CD4-positive, alpha-beta T cell treated with Interleukin-1 beta for 1 hour (primary cell): ENCODE measurements at regions not wholly inside any gene's neighbourhood (a gene's known extent, or its start where the extent isn't known, plus 50 kb on each side); places are given as distances from the start of the nearest gene placed in this dataset.
A peak's percentile ranks its signal among the peaks of the same experiment; 100 is the strongest.

ENCODE experiments used
- DNase-seq, 2 donors: peaks; one replicate each; pipeline ENCODE4 v3.0.0-alpha.2; 2020 to 2022

DNA sequence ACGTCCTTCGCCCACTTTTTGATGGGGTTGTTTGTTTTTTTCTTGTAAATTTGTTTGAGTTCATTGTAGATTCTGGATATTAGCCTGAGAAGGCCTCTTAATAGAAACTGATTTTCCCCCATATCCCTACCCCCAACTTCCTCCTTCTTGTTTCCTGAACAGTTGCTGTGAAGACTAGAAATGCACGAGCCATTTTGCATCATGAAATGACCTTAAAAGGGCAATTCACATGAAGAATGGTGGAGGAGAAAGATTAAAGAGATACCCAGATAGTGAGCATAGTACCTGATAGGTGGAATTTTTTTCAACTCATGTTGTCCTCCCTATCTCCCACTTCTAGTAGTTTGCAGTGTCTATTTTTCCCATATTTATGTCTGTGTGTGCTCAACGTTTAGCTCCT, 55.2 kb upstream of the KCNH8 start:
- no peak for DNase-seq

DNA sequence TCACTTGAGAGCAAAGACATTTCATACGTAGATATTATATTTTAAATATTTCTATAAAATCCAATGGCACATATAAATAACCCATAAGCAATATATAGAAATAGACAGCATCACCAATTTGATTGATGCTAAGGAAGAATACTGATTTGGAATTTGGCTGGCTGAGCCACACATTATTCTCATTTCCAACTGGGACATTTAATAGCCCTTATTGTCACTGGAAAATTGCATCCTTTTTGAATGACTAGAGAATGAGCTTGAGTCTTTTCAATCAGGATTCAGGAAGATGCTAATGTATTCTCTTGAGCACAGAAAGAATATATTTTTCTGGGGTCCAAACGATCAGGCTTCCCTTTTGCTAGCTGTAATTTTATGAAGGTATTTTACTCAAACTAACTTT, 70.9 kb upstream of the KCNH8 start:
- no peak for DNase-seq

DNA sequence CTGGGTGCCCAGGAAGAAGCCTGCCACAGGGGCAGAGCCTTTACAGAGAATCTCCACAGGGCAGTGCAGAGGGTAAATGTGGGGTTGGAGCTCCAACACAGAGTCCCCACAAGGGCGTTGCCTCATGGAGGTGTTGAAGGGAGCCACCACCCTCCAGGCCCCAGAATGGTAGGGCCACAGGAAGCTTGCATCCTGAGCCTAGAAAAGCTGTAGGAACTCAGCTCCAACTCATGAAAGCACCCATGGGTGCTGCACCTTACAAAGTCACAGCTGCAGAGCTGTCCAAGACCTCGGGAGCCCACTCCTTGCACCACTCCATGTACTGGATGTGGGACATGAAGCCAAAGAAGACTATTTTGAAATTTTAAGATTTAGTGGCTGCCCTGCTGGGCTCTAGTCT, 73.3 kb upstream of the KCNH8 start:
- no peak for DNase-seq

DNA sequence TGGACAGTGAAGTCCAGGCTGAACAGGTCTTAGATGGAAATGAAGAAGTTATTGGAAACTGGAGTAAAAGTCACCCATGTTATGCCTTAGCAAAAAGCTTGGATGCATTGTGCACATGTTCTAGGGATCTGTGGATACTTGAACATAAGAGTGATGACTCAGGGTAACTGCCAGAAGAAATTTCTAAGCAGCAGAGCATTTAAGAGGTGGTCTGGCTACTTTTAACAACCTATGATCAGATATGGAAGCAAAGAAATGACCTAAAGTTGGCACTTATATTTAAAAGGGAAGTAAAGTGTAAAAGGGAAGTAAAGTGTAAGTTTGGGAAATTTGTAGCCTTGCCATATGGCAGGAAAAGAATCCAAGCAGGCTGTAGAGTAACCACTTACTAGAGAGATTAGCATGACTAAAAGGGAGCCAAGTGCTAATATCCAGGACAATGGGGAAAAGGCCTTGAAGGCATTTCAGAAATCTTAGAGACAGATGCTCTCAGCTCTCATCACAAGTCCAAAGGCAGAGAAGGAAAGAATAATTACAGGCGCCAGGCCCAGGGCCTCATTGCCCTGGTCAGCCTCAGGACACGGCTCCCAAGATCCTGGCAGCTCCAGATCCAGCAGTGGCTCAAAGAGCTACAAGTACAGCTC, 73.9 kb upstream of the KCNH8 start:
- DNase-seq = no peak

DNA sequence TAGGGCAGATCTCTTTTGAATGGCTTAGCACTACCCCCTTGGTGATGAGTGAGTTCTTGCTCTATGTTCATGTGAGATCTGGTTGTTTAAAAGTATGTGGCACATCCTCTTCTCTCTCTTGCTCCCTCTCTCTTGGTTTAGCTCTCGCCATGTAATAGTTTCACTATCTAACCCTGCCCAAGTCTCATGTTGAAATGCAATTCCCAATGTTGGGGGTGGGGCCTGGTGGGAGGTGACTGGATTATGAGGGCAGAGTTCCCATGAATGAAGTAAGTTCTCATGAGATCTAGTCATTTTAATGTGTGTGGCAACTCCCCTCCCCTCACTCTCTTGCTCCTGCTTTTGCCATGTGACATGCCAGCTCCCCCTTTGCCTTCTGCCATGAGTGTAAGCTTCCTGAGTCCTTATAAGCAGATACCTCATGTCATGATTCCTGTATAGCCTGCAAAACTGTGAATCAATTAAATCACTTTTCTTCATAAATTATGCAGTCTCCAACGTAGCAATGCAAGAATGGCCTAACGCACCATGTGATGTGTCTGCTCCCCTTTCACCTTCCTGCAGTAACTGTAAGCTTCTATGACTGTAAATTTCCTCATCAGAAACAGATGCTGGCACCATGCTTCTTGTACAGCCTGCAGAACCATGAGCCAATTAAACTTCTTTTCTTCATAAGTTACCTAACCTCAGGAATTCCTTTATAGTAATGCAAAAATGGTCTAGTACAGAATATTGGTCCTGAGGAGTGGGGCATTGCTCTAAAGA, 74.8 kb upstream of the KCNH8 start:
- DNase-seq = no peak

DNA sequence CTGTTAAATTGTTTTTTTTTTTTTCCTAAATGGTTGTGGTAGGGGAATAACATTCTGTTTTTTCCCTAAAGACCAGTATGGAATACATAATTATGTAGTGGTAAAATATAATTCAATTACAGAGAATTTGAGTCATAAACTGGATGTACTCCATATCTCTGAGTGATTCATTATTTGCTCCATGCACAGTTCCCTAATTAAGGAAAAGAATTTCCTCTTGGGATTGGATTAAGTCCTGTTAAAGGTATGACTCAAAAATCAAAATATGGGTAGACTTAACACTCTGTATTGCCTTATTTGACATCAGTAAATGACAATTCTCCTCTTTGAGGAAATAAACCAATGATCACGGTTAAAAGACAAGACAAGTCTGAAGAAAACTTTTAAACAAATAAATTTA, 78.0 kb upstream of the KCNH8 start:
- no peak for DNase-seq

DNA sequence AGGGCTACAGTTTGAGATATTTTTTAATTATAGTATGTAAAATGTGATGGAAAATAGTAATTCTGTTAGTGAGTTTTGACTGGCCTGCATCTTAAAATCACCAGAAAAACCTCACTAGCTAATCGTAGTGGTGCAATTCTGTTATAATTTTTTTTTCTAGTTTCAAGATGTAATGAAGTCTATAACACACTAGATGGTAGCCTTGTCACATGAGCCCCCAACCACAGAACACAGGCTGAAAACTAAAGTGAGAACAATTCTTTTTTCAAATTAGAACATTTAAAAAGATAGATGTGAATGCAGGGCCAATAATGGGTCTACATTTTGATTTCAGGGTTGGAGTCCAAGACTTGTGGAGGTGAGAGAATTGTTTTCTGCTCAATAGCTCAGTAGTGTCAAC, 83.3 kb upstream of the KCNH8 start:
- no peak for DNase-seq

DNA sequence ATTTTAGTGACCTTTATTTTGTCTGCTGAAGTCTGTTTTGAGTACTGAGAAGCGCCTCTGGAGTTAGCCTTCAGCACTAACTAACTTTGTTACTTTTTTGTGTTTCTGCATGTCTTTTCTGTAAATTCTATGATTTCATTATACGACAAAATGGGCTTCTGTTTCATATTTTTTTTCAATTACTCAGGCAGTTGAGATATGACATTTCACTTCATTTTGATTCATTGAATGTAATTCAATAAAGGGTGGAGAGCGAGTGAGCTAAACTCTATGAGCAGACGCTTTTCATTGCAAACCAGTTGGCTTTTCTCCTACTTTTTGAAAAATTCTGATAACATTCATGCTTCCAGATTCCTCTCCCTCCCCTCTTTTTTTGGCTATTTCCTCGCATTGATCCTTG, 84.4 kb upstream of the KCNH8 start:
- DNase-seq = no peak

DNA sequence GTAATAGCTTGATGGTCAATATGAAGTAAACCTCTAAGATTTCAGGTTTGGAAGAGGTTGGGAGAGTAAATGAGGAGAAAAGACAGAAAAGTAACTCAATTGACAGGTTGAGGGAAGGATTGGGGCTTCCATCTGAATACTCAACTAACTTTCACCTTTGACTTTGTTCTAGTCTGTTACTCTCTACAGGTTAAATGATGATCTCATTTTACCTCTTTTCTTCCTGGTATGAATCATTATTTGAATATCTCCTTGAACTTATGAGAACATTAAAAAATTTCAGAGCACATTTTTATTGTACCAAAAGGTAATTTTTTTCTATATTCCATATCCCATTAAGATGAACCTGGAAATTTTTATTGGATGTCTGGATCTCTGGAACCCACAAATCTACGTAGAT, 87.9 kb upstream of the KCNH8 start:
- DNase-seq = no peak

DNA sequence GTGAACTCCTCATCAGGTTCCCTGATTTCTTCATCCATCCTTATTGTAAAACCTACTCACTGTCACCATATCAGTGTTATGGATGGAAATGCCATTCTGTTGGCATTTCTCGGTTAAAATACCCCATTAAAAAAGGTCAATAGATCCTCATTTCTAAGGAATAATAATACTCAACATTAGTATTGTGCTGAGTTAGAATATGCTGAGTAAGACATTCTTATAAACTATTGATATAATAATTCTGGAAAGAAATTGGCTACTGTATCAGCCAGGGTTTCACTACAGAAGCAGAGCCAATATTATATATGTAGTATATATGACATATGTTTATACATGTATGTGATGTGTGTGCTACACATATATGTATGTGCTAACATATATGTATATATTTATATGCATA, 95.4 kb upstream of the KCNH8 start:
- DNase-seq = no peak

DNA sequence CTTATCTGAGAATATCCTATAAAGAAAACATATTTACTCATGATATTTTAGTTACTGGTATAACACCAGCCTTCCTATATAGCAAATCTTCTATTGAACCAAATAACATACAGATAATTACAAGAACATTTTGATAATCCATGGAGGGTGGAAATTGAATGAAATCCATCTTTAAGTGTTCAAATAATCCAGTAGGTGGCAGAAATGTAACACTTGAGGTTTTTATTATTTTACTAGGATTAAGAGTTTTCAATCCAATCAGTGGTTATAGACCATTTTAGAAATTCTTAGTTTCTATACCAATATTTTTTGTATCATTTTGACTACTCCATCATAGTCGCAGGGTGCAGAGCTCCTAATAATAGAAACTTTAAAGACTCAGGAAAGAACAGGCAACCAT, 101.9 kb upstream of the KCNH8 start:
- no peak for DNase-seq

DNA sequence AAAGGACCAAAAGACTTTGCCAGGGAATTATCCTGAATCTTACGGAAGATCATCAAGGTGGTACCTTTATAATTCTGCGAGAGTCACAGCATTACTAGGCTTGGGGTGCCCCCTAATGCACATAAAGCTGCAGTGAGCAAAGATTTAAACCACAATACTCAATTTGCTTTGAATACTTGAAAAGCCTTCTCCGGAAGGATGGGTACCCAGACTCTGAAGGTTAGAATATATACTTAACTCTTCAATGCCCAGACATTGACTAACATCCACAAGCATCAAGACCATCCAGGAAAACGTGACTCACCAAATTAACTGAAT, 117.8 kb upstream of the KCNH8 start:
- no peak for DNase-seq

DNA sequence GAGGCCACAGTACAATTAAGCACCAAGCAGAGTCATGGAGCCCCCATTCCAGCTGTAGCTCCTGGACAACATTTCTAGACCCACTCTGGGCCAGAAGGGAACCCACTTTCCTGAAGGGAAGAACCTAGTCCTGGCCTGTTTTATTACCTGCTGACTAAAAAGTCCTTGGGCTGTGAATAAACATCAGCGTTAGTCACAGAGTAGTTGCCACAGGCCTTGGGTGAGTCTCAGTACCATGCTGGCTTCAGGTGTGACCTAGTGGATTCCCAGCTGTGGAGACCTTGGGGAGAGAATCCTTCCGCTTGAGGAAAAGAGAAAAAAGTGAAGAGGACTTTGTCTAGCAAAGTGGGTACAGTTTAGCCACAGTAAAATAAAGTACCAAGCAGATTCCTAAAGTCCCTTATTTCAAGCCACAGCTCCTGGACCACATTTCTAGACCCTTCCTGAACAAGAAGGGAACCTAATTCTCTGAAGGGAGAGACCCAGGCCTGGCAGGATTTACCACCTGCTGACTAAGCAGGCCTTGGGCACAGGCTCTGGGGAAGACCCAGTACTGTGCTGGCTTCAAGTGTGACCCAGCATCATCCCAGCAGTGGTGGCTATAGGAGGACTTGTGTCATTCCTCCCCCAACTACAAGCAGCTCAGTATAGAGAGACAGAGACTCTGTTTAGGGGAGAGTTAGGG, 118.3 kb upstream of the KCNH8 start:
- no peak for DNase-seq

DNA sequence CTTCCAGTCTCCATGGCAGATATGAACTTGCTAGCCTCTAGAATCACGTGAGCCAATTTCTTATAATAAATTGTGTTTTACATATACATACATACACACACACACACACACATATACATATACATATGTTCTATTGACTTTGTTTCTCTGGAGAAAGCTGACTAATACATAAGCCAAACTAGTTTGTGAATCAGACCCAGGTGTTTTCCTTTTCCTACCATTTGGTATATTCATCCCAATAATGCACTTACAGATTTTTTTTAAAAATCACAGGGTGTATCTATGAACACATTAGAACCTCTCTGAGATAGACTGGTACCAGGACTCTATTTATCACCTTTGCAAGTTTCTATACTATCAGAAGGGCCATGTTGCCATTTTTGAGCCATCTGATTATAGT, 122.9 kb upstream of the KCNH8 start:
- DNase-seq = no peak

DNA sequence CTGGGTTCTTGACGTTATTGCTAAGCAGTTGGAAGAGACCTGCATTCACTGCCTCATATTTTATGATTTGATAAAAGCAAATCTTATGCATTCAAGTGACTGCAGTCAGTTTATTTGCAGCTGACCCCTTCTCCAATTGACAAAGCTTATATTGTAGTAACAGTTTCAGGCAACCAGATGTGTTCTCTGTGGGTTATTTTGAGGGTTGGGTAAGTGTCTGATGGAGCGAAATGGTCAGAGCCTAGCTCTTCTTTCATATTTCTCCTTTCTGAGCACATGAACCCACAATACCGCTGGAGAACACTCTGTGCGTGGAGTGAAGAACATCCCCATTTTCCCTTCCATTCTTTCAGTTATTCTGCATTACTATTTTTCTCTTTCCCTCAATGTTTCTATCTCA, 125.8 kb upstream of the KCNH8 start:
- DNase-seq = no peak

DNA sequence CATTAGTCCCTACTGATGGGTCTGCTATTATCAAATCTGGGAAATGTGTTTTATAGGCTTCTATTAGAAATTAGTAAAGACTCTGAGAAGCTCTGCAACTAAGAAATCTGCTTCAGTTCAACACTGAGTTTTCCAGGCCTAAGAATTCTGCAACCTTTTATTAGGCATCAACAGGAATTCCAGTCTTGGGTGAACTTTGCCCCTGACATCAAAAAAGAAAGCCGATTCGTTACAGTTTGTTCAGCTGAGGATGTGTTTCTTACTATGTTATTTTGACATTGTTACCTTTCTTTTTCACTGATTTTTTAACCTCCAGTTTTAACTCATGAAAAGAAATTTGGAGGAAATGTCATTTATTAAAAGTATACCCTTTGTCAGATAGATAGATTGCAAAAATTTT, 131.5 kb upstream of the KCNH8 start:
- DNase-seq = no peak

DNA sequence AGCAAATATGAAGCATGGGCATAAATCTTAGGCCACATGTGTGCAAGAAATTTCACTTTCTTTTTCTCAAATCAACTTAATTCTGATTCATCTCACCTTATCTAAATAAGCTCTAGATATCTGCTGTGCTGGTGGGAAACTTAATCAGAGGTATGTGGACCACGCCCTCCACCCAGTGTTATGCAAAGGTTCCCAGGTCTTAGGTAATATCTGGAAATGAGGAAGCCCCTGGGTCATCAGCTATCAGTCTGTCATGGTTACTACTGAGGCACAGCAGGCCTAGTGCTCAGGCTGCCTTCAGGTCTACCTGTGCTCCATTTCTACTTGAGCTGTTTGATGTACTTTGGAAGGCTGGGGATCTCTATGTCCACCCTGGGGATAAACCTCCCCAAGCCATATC, 134.4 kb upstream of the KCNH8 start:
- no peak for DNase-seq

DNA sequence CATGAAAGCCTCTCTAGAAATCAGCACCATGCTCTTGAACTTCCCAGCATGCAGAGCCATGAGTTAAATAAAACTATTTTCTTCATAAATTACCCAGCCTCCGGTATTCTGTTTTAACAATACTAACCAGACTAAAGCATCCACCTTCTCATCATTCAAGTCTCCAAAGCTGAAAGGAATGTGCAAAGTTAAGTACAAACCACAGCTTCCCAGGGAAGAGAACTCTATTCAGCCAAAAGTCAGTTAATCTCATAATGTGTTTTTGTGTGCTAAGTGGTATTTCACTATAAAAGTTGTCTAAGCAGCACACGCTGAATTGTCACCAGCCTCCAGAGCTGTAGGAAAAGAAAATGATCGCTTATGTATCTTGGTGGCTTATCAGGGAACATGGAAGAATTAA, 135.5 kb upstream of the KCNH8 start:
- DNase-seq = no peak

DNA sequence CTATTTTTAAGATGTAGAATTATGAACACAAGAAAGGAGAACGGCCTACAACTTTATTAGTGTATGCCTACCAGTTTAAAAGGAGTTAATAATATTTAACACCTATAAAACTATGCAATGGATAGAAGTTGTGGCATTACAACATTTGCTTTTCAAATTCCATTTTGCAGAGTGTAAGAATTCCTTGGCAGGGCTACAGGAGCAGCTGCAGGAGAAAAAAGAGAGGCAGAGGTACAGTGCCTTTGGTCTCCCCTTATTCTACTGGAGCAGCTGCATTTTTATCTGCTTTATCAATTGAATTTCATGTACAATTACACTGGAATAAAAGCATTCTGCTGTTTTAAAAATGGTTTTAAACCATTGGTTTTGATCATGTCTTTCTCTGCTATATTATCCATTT, 145.7 kb upstream of the KCNH8 start:
- no peak for DNase-seq

DNA sequence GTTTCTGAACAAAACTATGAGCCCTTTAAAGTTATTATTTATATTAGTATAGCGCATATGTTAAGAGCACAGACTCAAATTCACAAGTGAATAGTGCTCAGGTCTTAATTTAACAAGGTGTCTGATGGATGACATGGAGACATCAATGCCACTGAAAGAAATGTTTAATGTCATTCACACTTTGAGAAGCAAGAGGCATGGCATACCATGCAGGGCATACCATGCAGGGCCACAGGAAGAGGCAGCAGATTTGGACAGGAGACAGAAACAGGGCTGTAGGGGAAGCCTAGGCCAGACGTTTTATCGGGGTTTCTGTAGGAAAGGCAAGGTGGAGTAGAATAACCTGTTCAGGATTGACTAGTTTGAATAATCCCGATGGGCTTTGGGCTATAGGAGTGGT, 150.2 kb upstream of the KCNH8 start:
- DNase-seq = no peak

DNA sequence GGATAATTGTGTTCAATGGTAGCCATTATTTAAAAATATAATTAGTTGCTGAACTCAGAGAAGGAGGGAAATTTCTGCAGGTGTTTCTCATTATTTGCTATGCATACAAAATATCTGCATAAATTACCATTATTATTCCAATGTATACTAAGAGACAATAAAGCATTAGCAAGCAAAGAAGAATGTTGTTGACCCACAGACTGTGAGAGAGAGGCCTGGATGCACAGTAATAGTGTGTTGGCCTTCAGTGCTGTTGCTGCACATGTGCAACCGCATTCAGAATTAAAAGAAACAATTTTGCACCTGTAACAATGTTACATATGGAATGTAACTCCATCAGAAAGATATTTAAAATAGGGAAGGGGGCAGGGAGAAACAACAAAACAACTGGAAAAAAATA, 155.6 kb upstream of the KCNH8 start:
- no peak for DNase-seq

DNA sequence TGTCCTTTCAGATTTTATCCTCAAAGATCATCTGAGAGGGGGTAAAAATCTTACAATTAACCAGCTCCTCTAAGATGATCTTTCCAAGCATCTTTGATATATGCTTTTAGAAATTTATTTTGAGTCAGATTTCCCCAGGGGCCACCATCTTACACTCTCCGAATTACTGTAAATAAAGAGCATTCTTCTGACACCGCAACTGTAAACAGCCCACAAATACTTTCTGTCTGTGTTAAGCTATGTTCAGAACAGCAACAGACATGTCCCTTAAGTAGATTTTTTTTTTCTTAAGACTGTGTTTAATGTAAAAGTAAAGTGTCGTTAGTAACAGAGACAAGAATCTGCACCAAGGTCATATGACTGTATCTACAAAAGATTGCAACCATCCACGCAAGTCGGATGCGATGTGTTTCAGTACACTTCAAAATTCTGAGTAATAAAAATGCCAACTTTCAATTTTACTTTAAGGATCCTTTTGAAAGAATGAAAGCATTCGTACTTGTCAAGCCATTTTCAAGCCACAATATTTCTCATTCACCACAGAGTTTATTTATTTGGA, 159.0 kb upstream of the KCNH8 start:
- no peak for DNase-seq

DNA sequence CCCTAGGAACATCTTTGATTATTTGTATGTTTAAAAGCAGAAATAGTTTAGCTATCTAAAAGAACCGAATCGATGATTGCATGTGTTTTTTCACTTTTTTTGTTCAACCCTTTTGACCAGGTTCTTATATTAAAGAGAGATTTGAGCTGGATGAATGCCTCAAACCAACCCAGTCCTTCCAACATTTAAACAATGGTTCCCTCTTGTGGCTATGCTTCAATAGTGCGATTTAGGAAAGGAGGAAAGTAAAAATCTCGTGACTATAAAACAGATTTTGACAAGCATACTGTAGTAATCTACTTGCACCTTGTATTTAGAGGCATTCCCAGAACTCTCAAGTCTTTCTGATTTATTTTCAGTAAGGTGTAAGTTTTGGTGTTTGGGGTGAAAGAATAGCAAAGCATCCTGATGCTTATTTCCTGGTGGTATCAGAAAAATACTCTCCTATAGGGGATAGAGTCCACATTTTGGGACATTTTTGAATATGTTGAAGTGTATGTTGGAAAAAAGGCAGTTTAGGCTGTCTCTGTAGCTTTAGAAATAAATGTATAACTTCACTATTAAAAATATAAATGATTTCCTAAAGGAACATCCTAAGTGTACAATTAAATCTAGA, 159.6 kb upstream of the KCNH8 start:
- DNase-seq = peak in 1 of 2 donors; percentile 37
